ENCODE measurements at regions not wholly inside any gene's neighbourhood (a gene's known extent, or its start where the extent isn't known, plus 50 kb on each side); places are given as distances from the start of the nearest gene placed in this dataset.
"Not testable (repeated sequence)": the region's sequence is repeated elsewhere in the genome, so short reads cannot be mapped to it uniquely, and the experiment has no call there.

GRCh38 chr5:89208392-89208791 lies 325.4 kb upstream of the MEF2C start:
- no peak for DNase-seq (ENCODE audit: low spot score)

- DNase-seq (ENCODE audit: low spot score), result peak; percentile 3
These were observed 321.8 kb upstream of the MEF2C start for GRCh38 chr5:89204756-89205155.

GRCh38 chr5:89203611-89204010 lies 320.6 kb upstream of the MEF2C start:
- no peak for DNase-seq (ENCODE audit: low spot score)

GRCh38 chr5:89200899-89201298 lies 317.9 kb upstream of the MEF2C start:
- DNase-seq (ENCODE audit: low spot score), result no peak

- DNase-seq (ENCODE audit: low spot score), result no peak
These were observed 316.3 kb upstream of the MEF2C start for GRCh38 chr5:89199306-89199705.

- no peak for DNase-seq (ENCODE audit: low spot score)
These were observed 308.4 kb upstream of the MEF2C start for GRCh38 chr5:89191374-89191773.

GRCh38 chr5:89190515-89191265 lies 307.7 kb upstream of the MEF2C start:
- DNase-seq (ENCODE audit: low spot score), result no peak

- DNase-seq (ENCODE audit: low spot score), result no peak
These were observed 305.0 kb upstream of the MEF2C start for GRCh38 chr5:89187883-89188465.

- no peak for DNase-seq (ENCODE audit: low spot score)
These were observed 304.3 kb upstream of the MEF2C start for GRCh38 chr5:89187268-89187667.

GRCh38 chr5:89181546-89181945 lies 298.6 kb upstream of the MEF2C start:
- DNase-seq (ENCODE audit: low spot score), result no peak

GRCh38 chr5:89179731-89180130 lies 296.7 kb upstream of the MEF2C start:
- DNase-seq (ENCODE audit: low spot score), result no peak

- no peak for DNase-seq (ENCODE audit: low spot score)
These were observed 295.6 kb upstream of the MEF2C start for GRCh38 chr5:89178541-89178940.

- no peak for DNase-seq (ENCODE audit: low spot score)
These were observed 290.5 kb upstream of the MEF2C start for GRCh38 chr5:89173528-89173927.

GRCh38 chr5:89168766-89169165 lies 285.8 kb upstream of the MEF2C start:
- no peak for DNase-seq (ENCODE audit: low spot score)

GRCh38 chr5:89164703-89165102 lies 281.7 kb upstream of the MEF2C start:
- not testable (repeated sequence) for DNase-seq (ENCODE audit: low spot score)

- no peak for DNase-seq (ENCODE audit: low spot score)
These were observed 273.2 kb upstream of the MEF2C start for GRCh38 chr5:89156226-89156625.

GRCh38 chr5:89147031-89147430 lies 264.0 kb upstream of the MEF2C start:
- no peak for DNase-seq (ENCODE audit: low spot score)

GRCh38 chr5:89137148-89137547 lies 254.2 kb upstream of the MEF2C start:
- DNase-seq (ENCODE audit: low spot score), result no peak

- DNase-seq (ENCODE audit: low spot score), result no peak
These were observed 251.0 kb upstream of the MEF2C start for GRCh38 chr5:89133975-89134374.

- DNase-seq (ENCODE audit: low spot score), result no peak
These were observed 250.1 kb upstream of the MEF2C start for GRCh38 chr5:89133129-89133528.

GRCh38 chr5:89130851-89131250 lies 247.9 kb upstream of the MEF2C start:
- DNase-seq (ENCODE audit: low spot score), result no peak

- DNase-seq (ENCODE audit: low spot score), result no peak
These were observed 247.0 kb upstream of the MEF2C start for GRCh38 chr5:89129941-89130340.

GRCh38 chr5:89128906-89129625 lies 246.1 kb upstream of the MEF2C start:
- DNase-seq (ENCODE audit: low spot score), result no peak
